ACC112 (cell line): ENCODE measurements at regions not wholly inside any gene's neighbourhood (a gene's known extent, or its start where the extent isn't known, plus 50 kb on each side); places are given as distances from the start of the nearest gene placed in this dataset.
A peak's percentile ranks its signal among the peaks of the same experiment; 100 is the strongest.

Source experiments
- H2AFZ ChIP-seq: fragments of 200-600 bp; sonication (generic); one replicate; pipeline ENCODE4 v1.6.0; 2017; ENCODE audit warnings: antibody characterized with exemption, low read length; ENCODE audit not compliant: unreplicated experiment
- H3K27ac ChIP-seq: fragments of 200-600 bp; sonication (generic); 2 replicates; pipeline ENCODE4 v1.5.1; 2014; ENCODE audit warnings: low read depth, mild to moderate bottlenecking, antibody characterized with exemption, low read length, moderate library complexity
- H3K27me3 ChIP-seq: fragments of 200-600 bp; sonication (generic); 2 replicates; pipeline ENCODE4 v1.6.1; 2014; ENCODE audit warnings: mild to moderate bottlenecking, antibody characterized with exemption, low read length, moderate library complexity, mixed read lengths; ENCODE audit not compliant: insufficient read depth
- H3K36me3 ChIP-seq: fragments of 200-600 bp; sonication (generic); 2 replicates; pipeline ENCODE4 v1.6.1; 2016; ENCODE audit warnings: mild to moderate bottlenecking, antibody characterized with exemption, low read length, moderate library complexity, mixed read lengths; ENCODE audit not compliant: insufficient read depth
- H3K4me1 ChIP-seq: fragments of 200-600 bp; sonication (generic); one replicate; pipeline ENCODE4 v1.6.1; 2016; ENCODE audit warnings: low read length, mixed read lengths; ENCODE audit not compliant: insufficient read depth, unreplicated experiment, control insufficient read depth
- H3K4me3 ChIP-seq: fragments of 200-600 bp; sonication (generic); 2 replicates; pipeline ENCODE4 v1.5.1; 2014; ENCODE audit warnings: mild to moderate bottlenecking, low read depth, low read length
- H3K79me2 ChIP-seq: fragments of 200-600 bp; sonication (generic); one replicate; pipeline ENCODE4 v1.6.0; 2016; ENCODE audit warnings: low read length; ENCODE audit not compliant: control insufficient read depth, unreplicated experiment, insufficient read depth

- Histone ChIP-seq H3K4me1 (no peaks in the 10 kb centered on the region), H2AFZ (no peak overlapping the region), H3K36me3 (no peaks in the 10 kb centered on the region), H3K79me2 (no peaks in the 10 kb centered on the region), H3K4me3 (peak overlapping the region; percentile 76), H3K27me3 (no peaks in the 10 kb centered on the region), H3K27ac (no peak overlapping the region)
Measured at GRCh38 chr10:65571011-65571570, 1354.7 kb upstream of the LRRTM3 start.

DNA sequence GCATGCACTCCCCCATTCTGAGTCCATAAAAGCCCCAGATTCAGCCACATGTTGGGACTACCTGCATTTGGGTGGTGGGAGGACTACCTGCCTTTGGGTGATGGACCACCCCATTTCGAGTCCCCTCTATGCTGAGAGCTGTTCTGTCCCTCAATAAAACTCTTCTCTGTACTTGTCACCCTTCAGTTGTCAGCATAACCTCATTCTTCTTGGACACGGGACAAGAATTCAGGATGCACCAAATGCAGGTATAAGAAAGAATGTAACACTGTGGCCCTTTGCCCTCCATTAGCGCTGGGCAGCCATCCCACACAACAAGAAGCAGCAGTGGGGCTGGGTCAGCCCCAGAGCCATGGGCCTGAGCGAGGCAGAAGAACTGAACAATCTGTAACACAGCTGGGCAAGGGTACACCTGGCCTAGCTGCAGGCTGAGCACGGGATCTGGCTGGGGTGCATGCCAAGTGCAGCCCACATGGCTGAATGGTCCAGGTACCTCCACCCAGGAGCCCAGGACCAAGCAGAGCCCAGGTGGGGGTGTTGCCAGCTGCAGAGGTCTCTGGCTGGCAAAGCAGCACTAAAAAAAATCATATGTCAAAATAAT is 1344.3 kb upstream of the LRRTM3 start:
- Histone ChIP-seq H3K79me2 (no peaks in the 10 kb centered on the region), H3K36me3 (no peaks in the 10 kb centered on the region), H3K4me3 (no peak overlapping the region), H3K4me1 (no peaks in the 10 kb centered on the region), H3K27ac (no peak overlapping the region), H3K27me3 (no peaks in the 10 kb centered on the region), H2AFZ (no peak overlapping the region)

GRCh38 chr10:65602182-65602865 is 1323.5 kb upstream of the LRRTM3 start:
- H2AFZ ChIP-seq, result no peak overlapping the region
- no peak overlapping the region for H3K27ac ChIP-seq
- no peak overlapping the region for H3K4me3 ChIP-seq
- H3K4me1 ChIP-seq, result no peaks in the 10 kb centered on the region
- H3K27me3 ChIP-seq, result no peaks in the 10 kb centered on the region
- no peaks in the 10 kb centered on the region for H3K36me3 ChIP-seq
- H3K79me2 ChIP-seq, result no peaks in the 10 kb centered on the region

DNA sequence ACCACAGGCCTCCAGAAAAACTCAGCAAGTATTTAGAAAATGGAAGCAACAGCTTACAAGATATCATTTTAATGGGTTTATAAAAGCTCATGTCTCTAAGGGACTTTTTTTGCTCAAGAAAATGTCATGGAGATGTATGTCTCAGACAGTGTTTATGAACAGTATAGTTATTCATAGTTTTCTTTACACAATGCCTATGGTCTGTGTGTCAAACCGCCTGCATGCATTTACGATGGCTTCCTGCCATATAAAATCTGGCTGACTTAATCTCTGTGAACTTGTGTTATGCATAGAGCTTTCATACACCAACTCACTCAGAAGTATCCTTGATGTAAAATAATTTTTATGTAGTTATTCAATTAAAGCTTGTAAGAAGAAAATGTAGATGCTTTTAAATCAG is 1314.2 kb upstream of the LRRTM3 start:
- Histone ChIP-seq H3K36me3 (no peaks in the 10 kb centered on the region), H3K27ac (no peak overlapping the region), H3K4me3 (no peak overlapping the region), H3K79me2 (no peaks in the 10 kb centered on the region), H3K27me3 (no peaks in the 10 kb centered on the region), H2AFZ (no peak overlapping the region), H3K4me1 (no peaks in the 10 kb centered on the region)

DNA sequence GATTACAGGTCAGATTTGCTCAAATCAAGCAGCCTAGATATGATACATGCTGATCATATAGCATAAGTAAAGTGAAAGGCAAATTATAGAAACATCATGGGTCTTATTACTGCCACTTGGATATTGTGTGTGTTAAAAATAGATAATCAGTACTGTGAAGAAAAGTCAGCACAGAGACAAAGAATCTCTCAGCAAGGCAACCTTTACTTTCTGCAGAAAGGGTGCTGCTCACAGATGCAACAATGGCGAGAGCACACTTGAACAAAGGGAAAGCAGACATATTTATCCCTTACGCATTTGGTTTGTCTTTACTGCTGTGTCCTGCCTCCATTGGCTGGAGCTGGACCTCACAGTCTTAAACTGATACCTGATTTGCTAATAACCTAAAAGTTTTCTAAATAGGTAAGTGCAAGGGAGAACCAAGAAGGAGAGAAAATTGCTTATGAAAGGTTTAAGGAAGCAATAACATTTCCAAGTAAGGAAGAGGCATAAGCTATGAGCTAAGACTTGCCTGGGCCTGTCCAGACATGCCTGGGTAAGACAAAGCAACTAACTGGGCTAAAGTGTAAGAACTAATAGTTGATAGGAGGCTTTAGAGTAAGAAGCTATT is 1310.8 kb upstream of the LRRTM3 start:
- no peaks in the 10 kb centered on the region for H3K36me3 ChIP-seq
- no peaks in the 10 kb centered on the region for H3K79me2 ChIP-seq
- no peaks in the 10 kb centered on the region for H3K4me1 ChIP-seq
- no peak overlapping the region for H2AFZ ChIP-seq
- H3K27ac ChIP-seq, result no peak overlapping the region
- H3K27me3 ChIP-seq, result no peaks in the 10 kb centered on the region
- no peak overlapping the region for H3K4me3 ChIP-seq

DNA sequence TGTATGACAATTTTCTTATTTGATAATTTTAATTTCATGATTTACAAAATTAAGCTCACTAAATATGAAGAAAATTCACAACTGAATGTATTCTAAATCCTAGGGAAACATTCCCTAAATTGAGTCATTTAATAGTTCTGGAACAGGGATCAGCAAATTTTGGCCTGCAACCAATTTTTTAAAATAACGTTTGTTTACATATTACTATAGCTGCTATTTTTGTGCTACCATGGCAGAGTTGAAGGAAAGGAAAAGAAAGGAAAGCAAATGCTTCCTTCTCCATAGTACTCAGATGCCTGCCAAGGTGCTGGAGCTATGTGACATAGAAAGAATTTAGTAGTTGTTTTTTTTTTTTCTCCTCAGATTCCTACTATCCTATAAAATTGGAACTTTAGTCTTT is 1307.7 kb upstream of the LRRTM3 start:
- H2AFZ ChIP-seq, result no peak overlapping the region
- no peaks in the 10 kb centered on the region for H3K36me3 ChIP-seq
- H3K79me2 ChIP-seq, result no peaks in the 10 kb centered on the region
- H3K4me1 ChIP-seq, result no peaks in the 10 kb centered on the region
- H3K27me3 ChIP-seq, result no peaks in the 10 kb centered on the region
- no peak overlapping the region for H3K27ac ChIP-seq
- H3K4me3 ChIP-seq, result no peak overlapping the region

DNA sequence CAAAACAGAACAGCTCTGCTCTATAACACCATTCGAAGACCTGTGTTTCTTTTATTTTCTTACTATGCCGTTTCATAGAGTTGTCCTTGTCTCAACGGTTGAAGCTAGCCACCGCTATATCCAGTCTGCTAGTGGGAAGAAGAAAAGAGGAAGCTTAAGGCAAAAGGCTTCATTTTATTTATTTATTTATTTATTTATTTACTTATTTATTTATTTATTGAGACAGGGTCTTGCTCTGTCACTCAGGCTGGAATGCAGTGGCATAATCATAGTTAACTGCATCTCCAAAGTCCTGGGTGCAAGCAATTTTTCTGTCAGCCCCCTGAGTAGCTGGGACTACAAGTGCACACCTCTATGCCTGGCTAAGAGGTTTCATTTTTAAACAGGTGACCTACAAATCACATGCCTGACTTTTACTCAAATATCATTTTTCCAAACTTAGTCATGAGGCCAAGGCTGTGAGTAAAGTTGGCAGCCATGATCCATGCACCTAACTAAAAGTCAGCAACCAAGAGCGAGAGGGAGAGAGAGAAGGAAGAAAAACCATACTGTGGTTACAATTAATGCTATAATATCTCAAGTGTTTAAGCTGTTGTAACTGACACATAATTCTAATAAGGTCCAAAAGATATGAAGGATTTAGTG is 1305.3 kb upstream of the LRRTM3 start:
- H2AFZ ChIP-seq, result no peak overlapping the region
- H3K27ac ChIP-seq, result no peak overlapping the region
- H3K27me3 ChIP-seq, result no peaks in the 10 kb centered on the region
- H3K4me3 ChIP-seq, result no peak overlapping the region
- H3K4me1 ChIP-seq, result no peaks in the 10 kb centered on the region
- no peaks in the 10 kb centered on the region for H3K79me2 ChIP-seq
- no peaks in the 10 kb centered on the region for H3K36me3 ChIP-seq

DNA sequence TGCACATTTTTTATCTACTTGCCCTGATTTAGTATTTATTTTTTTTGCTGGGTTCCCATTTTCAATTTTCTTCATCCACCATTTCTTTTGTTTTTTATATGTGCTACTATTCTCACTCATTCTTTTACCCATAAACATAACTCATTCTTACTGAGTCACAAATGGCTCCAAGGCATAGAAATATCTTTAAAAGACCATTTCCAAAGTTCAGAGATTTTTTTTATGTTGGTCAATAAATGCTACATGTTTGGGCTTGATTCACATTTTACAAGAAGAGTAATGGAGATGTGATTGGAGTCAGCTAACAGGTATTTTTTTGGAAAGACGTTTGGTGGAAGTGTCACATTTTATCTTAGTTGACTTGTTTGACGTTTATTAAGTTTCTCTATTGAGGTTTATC is 1303.2 kb upstream of the LRRTM3 start:
- Histone ChIP-seq H3K36me3 (no peaks in the 10 kb centered on the region), H3K4me1 (no peaks in the 10 kb centered on the region), H3K4me3 (no peak overlapping the region), H3K27me3 (no peaks in the 10 kb centered on the region), H3K79me2 (no peaks in the 10 kb centered on the region), H2AFZ (no peak overlapping the region), H3K27ac (no peak overlapping the region)

GRCh38 chr10:65628493-65629139 is 1297.2 kb upstream of the LRRTM3 start:
- Histone ChIP-seq H3K4me3 (no peak overlapping the region), H3K79me2 (no peaks in the 10 kb centered on the region), H3K27ac (no peak overlapping the region), H2AFZ (no peak overlapping the region), H3K4me1 (no peaks in the 10 kb centered on the region), H3K36me3 (no peaks in the 10 kb centered on the region), H3K27me3 (no peaks in the 10 kb centered on the region)

- Histone ChIP-seq H3K4me1 (no peaks in the 10 kb centered on the region), H2AFZ (no peak overlapping the region), H3K4me3 (no peak overlapping the region), H3K36me3 (no peaks in the 10 kb centered on the region), H3K79me2 (no peaks in the 10 kb centered on the region), H3K27ac (no peak overlapping the region), H3K27me3 (no peaks in the 10 kb centered on the region)
Measured at GRCh38 chr10:65660006-65660405, 1265.8 kb upstream of the LRRTM3 start.
